Esophagus muscularis mucosa (tissue), 4 donors: ENCODE measurements at regions not wholly inside any gene's neighbourhood (a gene's known extent, or its start where the extent isn't known, plus 50 kb on each side); places are given as distances from the start of the nearest gene placed in this dataset.

Source experiments
- CTCF ChIP-seq, 3 experiments: fragments of 200-600 bp in 2 of 3; fragments of 450-650 bp in 1 of 3; sonication (generic) in 2 of 3; IDR thresholded peaks; one replicate each; pipeline ENCODE4 v1.5.1; 2017 to 2019; ENCODE audit warnings: antibody characterized with exemption in 3 of 3, mild to moderate bottlenecking in 2 of 3, moderate library complexity in 1 of 3
- EP300 ChIP-seq: sonication (generic); formaldehyde crosslinking; IDR thresholded peaks from one replicate; pipeline ENCODE4 v1.6.1; 2017; ENCODE audit warnings: antibody characterized with exemption
- POLR2A ChIP-seq: fragments of 450-650 bp; IDR thresholded peaks from one replicate; pipeline ENCODE4 v1.6.1; 2017; ENCODE audit warnings: antibody characterized with exemption, moderate library complexity, mild to moderate bottlenecking, low read depth

GRCh38 chr12:131250951-131251315 lies 297.2 kb downstream of the ADGRD1 start:
- TF ChIP-seq CTCF (IDR thresholded peaks at IDR 0.05): no peak
- no peak for TF ChIP-seq POLR2A
- no peak for TF ChIP-seq EP300
